GM12891 (cell line): ENCODE measurements at regions not wholly inside any gene's neighbourhood (a gene's known extent, or its start where the extent isn't known, plus 50 kb on each side); places are given as distances from the start of the nearest gene placed in this dataset.

Experiments
- DNase-seq: peaks from one replicate; pipeline ENCODE4 v3.0.0; 2011; ENCODE audit warnings: low spot score; ENCODE audit not compliant: insufficient read length
- FAIRE-seq: peaks from 2 replicates; lab custom pipeline; 2011; peaks lifted over from hg19 to GRCh38; lab: Jason Lieb, UNC
- PAX5 ChIP-seq: IDR thresholded peaks from 2 replicates; pipeline ENCODE4 v1.6.1; 2011; ENCODE audit warnings: low read length, moderate library complexity, mild to moderate bottlenecking; ENCODE audit not compliant: insufficient read depth, severe bottlenecking
- POLR2A ChIP-seq: IDR thresholded peaks from 2 replicates; pipeline ENCODE4 v1.6.1; 2011; ENCODE audit warnings: low read depth, low read length, control low read depth
- POLR2AphosphoS5 ChIP-seq: IDR thresholded peaks from 2 replicates; pipeline ENCODE4 v1.6.1; 2011; ENCODE audit warnings: low read depth, low read length, control low read depth
- POU2F2 ChIP-seq: IDR thresholded peaks from 2 replicates; pipeline ENCODE4 v1.6.1; 2011; ENCODE audit warnings: low read depth, mild to moderate bottlenecking, control low read depth, low read length, moderate library complexity
- SPI1 ChIP-seq: IDR thresholded peaks from 2 replicates; pipeline ENCODE4 v1.6.1; 2011; ENCODE audit warnings: low read depth, low read length, control low read depth
- TAF1 ChIP-seq: IDR thresholded peaks from 2 replicates; pipeline ENCODE4 v1.6.1; 2011; ENCODE audit warnings: low read depth, low read length, control low read depth

DNA sequence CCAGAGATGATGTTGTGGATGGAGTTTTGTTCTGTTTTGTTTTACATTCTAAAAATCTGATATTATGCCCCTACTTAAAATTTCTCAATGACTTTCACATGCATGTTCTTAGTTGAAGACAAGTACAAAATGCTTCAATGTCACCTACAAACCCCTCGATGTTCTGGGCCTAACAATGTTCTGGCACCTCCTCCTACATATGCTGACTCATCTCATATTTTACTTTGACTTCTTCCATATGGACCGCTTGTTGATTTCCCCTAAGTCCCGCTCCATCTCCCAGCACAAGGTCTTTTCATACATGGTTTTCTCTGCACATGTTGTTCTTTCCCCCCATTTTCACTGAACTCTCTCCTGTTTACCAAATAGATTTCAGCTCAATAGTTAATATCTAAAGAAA, 441.4 kb downstream of the CNTN6 start:
- FAIRE-seq (no peak), DNase-seq (no peak)
- no peak for TF ChIP-seq POLR2AphosphoS5
- TF ChIP-seq TAF1, result no peak
- no peak for TF ChIP-seq POLR2A
- no peak for TF ChIP-seq POU2F2
- TF ChIP-seq SPI1, result no peak
- no peak for TF ChIP-seq PAX5

DNA sequence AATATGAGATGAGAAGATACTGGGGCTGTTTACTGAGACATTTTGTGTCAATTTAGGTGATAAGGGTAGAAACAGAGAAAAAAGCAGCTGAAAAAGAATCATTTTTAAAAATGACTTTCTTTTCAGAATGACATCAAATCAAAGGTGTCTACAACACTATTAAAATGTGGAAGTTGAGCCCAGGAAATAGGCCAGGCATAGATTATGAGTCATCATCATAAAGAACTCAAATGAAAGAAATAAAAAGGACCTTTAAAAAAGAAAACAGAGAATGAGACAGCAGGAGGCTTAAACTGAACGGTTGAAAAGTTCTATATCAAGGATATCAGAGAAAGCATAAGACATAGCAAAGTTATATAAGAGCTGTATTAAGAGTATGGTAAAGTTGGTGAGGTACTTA, 442.5 kb downstream of the CNTN6 start:
- DNase-seq (no peak), FAIRE-seq (no peak)
- TF ChIP-seq TAF1, result no peak
- no peak for TF ChIP-seq SPI1
- no peak for TF ChIP-seq POLR2AphosphoS5
- TF ChIP-seq PAX5, result no peak
- no peak for TF ChIP-seq POLR2A
- TF ChIP-seq POU2F2, result no peak

DNA sequence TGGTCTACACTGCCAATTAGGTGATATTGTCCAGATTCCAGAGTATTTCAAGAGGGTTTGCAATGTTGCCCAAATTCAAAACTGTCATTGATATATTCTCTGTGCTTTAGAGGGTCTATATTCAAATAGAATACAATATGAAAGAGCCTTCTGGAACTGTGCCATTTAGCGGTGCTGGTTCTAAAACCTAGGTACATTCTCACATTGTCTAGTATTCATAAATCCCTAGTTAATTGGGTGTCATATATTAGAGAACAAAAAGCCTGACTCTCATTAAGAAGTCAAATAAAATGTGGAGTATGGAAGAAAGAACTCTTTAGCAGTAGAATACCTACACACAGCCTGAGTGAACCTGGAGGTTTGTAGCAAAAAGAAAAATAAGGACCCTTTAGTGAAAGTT, 447.9 kb downstream of the CNTN6 start:
- FAIRE-seq (no peak), DNase-seq (no peak)
- TF ChIP-seq POU2F2, result no peak
- TF ChIP-seq PAX5, result no peak
- no peak for TF ChIP-seq SPI1
- no peak for TF ChIP-seq POLR2A
- no peak for TF ChIP-seq TAF1
- no peak for TF ChIP-seq POLR2AphosphoS5

DNA sequence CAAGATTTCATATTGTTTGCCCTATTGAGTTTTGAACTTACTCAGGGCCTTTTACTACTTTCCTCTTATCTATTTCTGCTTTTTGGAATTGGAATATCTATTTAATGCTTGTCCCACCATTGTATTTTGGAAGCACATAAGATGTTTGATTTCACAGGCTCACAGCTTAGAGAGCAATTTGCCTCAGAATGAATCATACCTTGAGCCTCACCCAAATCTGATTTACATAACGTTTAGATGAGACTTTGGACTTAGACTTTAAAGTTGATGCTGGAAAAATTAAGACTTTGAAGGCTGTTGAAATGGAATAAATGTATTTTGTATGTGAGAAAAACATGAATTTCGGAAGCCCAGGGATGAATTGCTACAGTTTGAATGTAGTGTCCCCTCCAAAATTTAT, 458.9 kb downstream of the CNTN6 start:
- DNase-seq (no peak), FAIRE-seq (no peak)
- TF ChIP-seq POLR2A (no peak), POLR2AphosphoS5 (no peak), PAX5 (no peak), POU2F2 (no peak), TAF1 (no peak), SPI1 (no peak)

- TF ChIP-seq POLR2A (no peak), POLR2AphosphoS5 (no peak), POU2F2 (no peak), SPI1 (no peak), TAF1 (no peak), PAX5 (no peak)
- DNase-seq (no peak), FAIRE-seq (no peak)
Observed at GRCh38 chr3:1552831-1553230, 460.0 kb downstream of the CNTN6 start.

DNA sequence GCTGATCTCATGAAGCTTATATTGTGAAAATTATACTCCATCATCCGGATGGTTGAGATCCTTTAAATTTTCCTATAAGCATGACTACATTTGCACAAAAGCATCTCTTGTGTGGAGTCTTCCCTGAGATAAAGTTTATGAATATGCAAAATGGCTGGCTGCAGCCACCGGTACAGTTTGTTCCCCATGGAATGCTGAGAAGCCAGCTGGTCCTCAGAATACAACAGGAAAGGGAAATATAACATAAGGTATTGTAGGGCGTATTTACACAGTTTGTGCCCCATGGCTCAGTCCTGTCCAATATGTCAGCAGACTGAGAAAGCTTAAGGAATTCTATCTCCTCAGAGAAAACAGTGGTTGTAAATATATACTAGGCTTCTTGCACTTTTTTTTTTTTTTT, 468.6 kb downstream of the CNTN6 start:
- no peak for TF ChIP-seq SPI1
- TF ChIP-seq PAX5, result no peak
- TF ChIP-seq POLR2AphosphoS5, result no peak
- no peak for TF ChIP-seq TAF1
- FAIRE-seq (no peak), DNase-seq (no peak)

DNA sequence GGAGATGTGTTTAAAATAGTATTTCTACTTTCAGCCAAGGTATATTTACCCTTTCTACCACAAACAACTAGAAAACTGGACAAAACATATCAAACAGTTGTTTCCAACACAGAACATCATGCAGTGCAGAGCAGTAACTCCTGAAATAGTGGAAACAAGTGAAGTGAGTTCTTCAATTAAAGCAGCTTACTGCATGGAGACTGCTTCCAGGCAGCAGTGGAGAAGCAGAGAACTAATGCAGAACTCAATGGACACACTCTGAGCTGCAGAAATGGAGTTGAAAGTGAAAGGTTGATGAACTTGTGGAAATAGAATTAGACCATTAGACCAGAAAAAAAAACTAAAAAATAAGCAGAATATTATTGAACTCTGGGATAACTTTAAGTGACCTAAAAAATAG, 478.9 kb downstream of the CNTN6 start:
- no peak for TF ChIP-seq POLR2AphosphoS5
- TF ChIP-seq PAX5, result no peak
- TF ChIP-seq SPI1, result no peak
- TF ChIP-seq POLR2A, result no peak
- no peak for TF ChIP-seq TAF1
- TF ChIP-seq POU2F2, result no peak
- FAIRE-seq (no peak), DNase-seq (no peak)

- no peak for FAIRE-seq
- TF ChIP-seq PAX5 (no peak), SPI1 (no peak), POLR2A (no peak)
- no peak for DNase-seq
Observed at GRCh38 chr3:1576047-1576446, 483.2 kb downstream of the CNTN6 start.

- no peak for TF ChIP-seq POLR2AphosphoS5
- no peak for TF ChIP-seq PAX5
- no peak for TF ChIP-seq POU2F2
- no peak for TF ChIP-seq POLR2A
- TF ChIP-seq TAF1, result no peak
- TF ChIP-seq SPI1, result no peak
- no peak for FAIRE-seq
- no peak for DNase-seq
Observed at GRCh38 chr3:1578124-1578806, 485.4 kb downstream of the CNTN6 start.

GRCh38 chr3:1583044-1583443, 490.2 kb downstream of the CNTN6 start:
- DNase-seq (no peak), FAIRE-seq (no peak)
- TF ChIP-seq POLR2A, result no peak
- TF ChIP-seq SPI1, result no peak
- no peak for TF ChIP-seq POU2F2
- no peak for TF ChIP-seq TAF1
- TF ChIP-seq POLR2AphosphoS5, result no peak
- TF ChIP-seq PAX5, result no peak
